RWPE2 (cell line): ENCODE measurements at regions not wholly inside any gene's neighbourhood (a gene's known extent, or its start where the extent isn't known, plus 50 kb on each side); places are given as distances from the start of the nearest gene placed in this dataset.

Experiments used
- ATAC-seq: fragments of 200-7000 bp; cut with Tn5 transposase; 3 replicates; pipeline ENCODE4 v1.9.1; 2021; ENCODE audit warnings: low read depth
- DNase-seq: peaks from one replicate; pipeline ENCODE4 v3.0.0-alpha.2; 2020; ENCODE audit warnings: low spot score
- H3K27ac ChIP-seq: fragments of 450-650 bp; 2 replicates; pipeline ENCODE4 v1.5.1; 2017; ENCODE audit warnings: mild to moderate bottlenecking; ENCODE audit not compliant: poor library complexity, severe bottlenecking
- H3K27me3 ChIP-seq: fragments of 250-450 bp; sonication (Bioruptor Pico); 2 replicates; pipeline ENCODE4 v1.5.1; 2021; ENCODE audit warnings: mild to moderate bottlenecking, moderate library complexity; ENCODE audit not compliant: insufficient read depth, poor library complexity, severe bottlenecking
- H3K36me3 ChIP-seq: fragments of 250-450 bp; sonication (Bioruptor Pico); 2 replicates; pipeline ENCODE4 v1.5.1; 2020; ENCODE audit warnings: low read depth, mild to moderate bottlenecking, moderate library complexity
- H3K4me1 ChIP-seq: fragments of 250-450 bp; sonication (Bioruptor Pico); 2 replicates; pipeline ENCODE4 v1.5.1; 2021; ENCODE audit warnings: mild to moderate bottlenecking, moderate library complexity; ENCODE audit not compliant: insufficient read depth, poor library complexity, severe bottlenecking
- H3K4me3 ChIP-seq: fragments of 250-450 bp; sonication (Bioruptor Pico); 2 replicates; pipeline ENCODE4 v1.5.1; 2021; ENCODE audit warnings: mild to moderate bottlenecking, moderate library complexity; ENCODE audit not compliant: severe bottlenecking
- H3K9me3 ChIP-seq: fragments of 250-450 bp; sonication (Bioruptor Pico); 2 replicates; pipeline ENCODE4 v1.5.1; 2021; ENCODE audit warnings: mild to moderate bottlenecking, moderate library complexity; ENCODE audit not compliant: severe bottlenecking
- TF ChIP-seq, protein P1 (sequence below): fragments of 450-650 bp; IDR thresholded peaks from one replicate; pipeline ENCODE4 v1.5.1; 2017; ENCODE audit warnings: mild to moderate bottlenecking, moderate library complexity; ENCODE audit not compliant: poor library complexity, severe bottlenecking

DNA sequence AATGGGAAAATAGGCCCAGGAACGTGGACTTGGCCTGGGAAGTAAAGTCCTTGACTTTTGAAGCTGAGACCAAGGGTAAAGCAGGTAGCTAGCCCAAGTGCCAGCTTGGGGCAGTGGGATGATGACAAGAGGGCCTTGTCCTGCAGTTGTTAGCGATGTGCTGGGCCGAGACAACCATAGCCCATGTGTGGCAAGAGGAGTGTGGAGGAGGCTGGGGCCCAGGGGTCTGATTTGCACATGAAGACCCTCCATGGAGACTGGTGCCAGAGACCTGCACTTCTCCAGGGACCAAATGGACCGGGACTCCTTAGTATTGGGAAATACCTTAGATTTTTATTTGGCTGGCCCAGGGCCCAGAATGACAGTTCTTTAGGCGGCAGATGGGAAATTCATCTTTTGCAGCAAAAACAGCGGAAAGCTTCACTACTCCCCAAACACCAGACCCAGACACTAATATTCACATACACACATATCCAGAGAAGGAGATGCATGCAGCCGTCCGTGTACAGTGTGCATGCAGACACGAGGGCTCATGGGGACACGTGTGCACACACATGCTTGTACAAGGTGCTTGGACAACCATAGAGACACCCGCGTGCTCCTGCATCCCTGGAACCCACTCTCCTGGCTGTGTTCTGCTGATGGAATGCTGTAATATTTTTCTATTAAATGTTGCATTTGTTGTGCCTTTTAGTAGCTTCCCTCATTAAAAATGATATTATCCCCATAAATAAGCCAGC, 78.1 kb upstream of the CSF3R start:
- TF ChIP-seq, protein P1, sequence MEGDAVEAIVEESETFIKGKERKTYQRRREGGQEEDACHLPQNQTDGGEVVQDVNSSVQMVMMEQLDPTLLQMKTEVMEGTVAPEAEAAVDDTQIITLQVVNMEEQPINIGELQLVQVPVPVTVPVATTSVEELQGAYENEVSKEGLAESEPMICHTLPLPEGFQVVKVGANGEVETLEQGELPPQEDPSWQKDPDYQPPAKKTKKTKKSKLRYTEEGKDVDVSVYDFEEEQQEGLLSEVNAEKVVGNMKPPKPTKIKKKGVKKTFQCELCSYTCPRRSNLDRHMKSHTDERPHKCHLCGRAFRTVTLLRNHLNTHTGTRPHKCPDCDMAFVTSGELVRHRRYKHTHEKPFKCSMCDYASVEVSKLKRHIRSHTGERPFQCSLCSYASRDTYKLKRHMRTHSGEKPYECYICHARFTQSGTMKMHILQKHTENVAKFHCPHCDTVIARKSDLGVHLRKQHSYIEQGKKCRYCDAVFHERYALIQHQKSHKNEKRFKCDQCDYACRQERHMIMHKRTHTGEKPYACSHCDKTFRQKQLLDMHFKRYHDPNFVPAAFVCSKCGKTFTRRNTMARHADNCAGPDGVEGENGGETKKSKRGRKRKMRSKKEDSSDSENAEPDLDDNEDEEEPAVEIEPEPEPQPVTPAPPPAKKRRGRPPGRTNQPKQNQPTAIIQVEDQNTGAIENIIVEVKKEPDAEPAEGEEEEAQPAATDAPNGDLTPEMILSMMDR = no peak

DNA sequence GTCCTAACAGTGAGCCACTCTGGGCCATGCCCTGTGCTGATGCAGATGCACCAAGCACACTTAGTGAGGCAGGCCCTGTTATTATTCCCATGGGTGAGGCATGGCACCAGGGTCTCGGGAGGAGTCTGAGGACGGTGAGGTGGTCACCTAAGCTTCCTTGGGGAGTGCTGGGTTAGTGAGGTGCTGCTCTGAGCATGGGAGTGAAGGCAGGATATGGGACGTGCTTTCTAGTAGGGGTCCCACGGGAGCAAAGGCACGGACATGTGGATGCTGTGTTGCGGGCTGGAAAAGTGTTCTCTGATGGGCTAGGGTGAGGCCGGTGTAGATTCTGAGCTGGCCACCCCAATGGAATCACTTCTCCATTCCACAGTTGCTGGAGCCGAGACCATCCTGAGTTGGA, 77.5 kb upstream of the CSF3R start:
- Histone ChIP-seq H3K36me3 (no peaks in the 10 kb centered on the region), H3K4me3 (no peak overlapping the region), H3K27me3 (no peaks in the 10 kb centered on the region), H3K4me1 (no peaks in the 10 kb centered on the region), H3K27ac (no peak overlapping the region), H3K9me3 (no peaks in the 10 kb centered on the region)
- ATAC-seq (no peak), DNase-seq (peak; percentile 32)
- TF ChIP-seq, protein P1 = no peak

More for the DNA sequence above, 78.1 kb upstream of the CSF3R start:
- no peaks in the 10 kb centered on the region for H3K36me3 ChIP-seq
- no peak overlapping the region for H3K27ac ChIP-seq
- no peak overlapping the region for H3K4me3 ChIP-seq
- no peaks in the 10 kb centered on the region for H3K27me3 ChIP-seq
- peak; percentile 34 for DNase-seq
- H3K4me1 ChIP-seq = no peaks in the 10 kb centered on the region
- H3K9me3 ChIP-seq = no peaks in the 10 kb centered on the region
- no peak for ATAC-seq

DNA sequence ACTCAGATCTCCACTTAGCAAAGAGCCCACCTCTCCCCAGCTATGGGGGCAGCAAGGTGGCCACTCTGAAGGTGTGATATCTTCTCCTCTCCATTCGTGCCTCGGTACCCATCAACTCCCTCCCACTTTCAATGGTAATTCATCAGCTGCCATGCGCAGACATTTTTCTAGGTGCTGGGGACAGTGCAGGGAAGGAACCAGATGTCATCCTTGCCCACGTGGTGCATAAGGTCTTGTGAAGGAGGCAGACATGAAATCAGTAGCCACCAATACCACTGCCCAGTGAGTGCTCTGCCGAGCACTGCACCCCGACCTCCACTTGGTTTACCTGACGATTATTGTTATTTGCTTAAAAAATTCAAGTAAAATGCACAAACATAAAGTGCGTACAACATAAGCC, 76.3 kb upstream of the CSF3R start:
- DNase-seq = peak; percentile 23
- Histone ChIP-seq H3K27me3 (peaks cover under 1% of the 10 kb centered on the region), H3K36me3 (no peaks in the 10 kb centered on the region), H3K9me3 (no peaks in the 10 kb centered on the region), H3K27ac (no peak overlapping the region), H3K4me1 (no peaks in the 10 kb centered on the region), H3K4me3 (no peak overlapping the region)
- ATAC-seq = no peak
- TF ChIP-seq, protein P1 = no peak

DNA sequence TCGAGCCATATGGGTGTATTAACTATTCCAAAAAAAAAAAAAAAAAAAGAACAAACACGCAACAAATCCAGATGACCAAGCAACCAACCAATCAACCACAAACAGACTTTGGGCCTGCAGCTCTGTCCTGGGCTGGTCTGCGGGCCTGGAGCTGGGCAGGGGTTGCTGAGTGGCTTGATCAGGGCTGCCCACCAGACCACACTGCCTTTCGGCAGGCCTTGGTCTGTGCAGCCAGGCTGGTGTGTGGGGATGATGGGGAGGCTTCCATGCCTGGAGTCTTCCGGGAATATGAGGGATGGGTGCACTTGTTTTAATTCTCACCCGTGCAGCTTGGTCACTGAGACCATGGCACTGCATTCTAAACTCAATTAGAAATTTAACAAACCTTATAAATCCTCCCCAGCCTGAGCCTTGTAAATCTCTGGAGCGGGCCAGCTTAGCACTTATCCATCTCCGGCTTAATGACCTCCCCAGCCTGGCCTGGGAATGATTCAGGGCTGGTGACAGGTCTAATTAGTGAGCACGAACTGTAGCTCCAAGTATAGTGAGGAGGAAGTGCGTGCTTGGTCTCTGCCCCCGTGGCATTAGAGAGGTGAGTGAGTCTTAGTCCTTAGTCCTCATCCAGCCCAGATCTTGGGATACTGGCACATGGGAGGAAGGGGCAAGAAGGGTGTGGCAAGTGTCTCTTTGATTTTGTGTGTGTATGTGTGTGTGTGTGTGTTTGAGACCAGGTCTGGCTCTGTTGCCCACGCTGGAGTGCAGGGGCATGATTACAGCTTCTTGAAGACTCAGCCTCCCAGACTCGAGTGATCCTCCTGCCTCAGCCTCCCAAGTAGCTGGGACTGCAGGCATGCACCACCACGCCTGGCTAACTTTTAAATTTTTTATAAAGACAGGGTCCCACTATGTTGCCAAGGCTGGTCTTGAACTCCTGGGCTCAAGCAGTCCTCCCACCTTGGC, 74.6 kb upstream of the CSF3R start:
- TF ChIP-seq, protein P1 = no peak
- ATAC-seq = no peak
- DNase-seq = peak; percentile 34
- Histone ChIP-seq H3K9me3 (no peaks in the 10 kb centered on the region), H3K27me3 (peaks cover 16% of the 10 kb centered on the region), H3K36me3 (no peaks in the 10 kb centered on the region), H3K4me1 (no peaks in the 10 kb centered on the region), H3K27ac (no peak overlapping the region), H3K4me3 (no peak overlapping the region)
